22Rv1 (cell line): ENCODE measurements at regions not wholly inside any gene's neighbourhood (a gene's known extent, or its start where the extent isn't known, plus 50 kb on each side); places are given as distances from the start of the nearest gene placed in this dataset.

Experiments used
- CTCF ChIP-seq: fragments of 450-650 bp; IDR thresholded peaks from 2 replicates; pipeline ENCODE4 v1.5.1; 2017; ENCODE audit warnings: mild to moderate bottlenecking
- ZFX ChIP-seq: fragments of 450-650 bp; IDR thresholded peaks from 2 replicates; pipeline ENCODE4 v1.6.1; 2017; ENCODE audit warnings: antibody characterized with exemption, borderline replicate concordance

GRCh38 chr1:4509206-4509605 lies 145.2 kb upstream of the AJAP1 start:
- no peak for TF ChIP-seq CTCF
- TF ChIP-seq ZFX: no peak
